Endothelial cell of umbilical vein (primary cell): ENCODE measurements at regions not wholly inside any gene's neighbourhood (a gene's known extent, or its start where the extent isn't known, plus 50 kb on each side); places are given as distances from the start of the nearest gene placed in this dataset.

Source experiments
- JUN ChIP-seq: IDR thresholded peaks from 2 replicates; pipeline ENCODE4 v1.6.1; 2011; ENCODE audit warnings: borderline replicate concordance, low read depth; ENCODE audit not compliant: insufficient read length, insufficient read depth
- POLR2A ChIP-seq: IDR thresholded peaks from 2 replicates; pipeline ENCODE4 v1.6.1; 2012; ENCODE audit warnings: low read depth, mild to moderate bottlenecking, control low read depth, low read length
- TF ChIP-seq, protein P1 (sequence below), 2 donors: IDR thresholded peaks; 1 replicate in 1 of 2; 2 replicates in 1 of 2; pipeline ENCODE4 v1.5.1; 2011; ENCODE audit warnings: low read length in 2 of 2, mild to moderate bottlenecking in 2 of 2, moderate library complexity in 2 of 2, control low read depth in 1 of 2, inconsistent platforms in 1 of 2, low read depth in 1 of 2; ENCODE audit not compliant: insufficient read depth in 1 of 2; ENCODE audit errors: extremely low read depth in 1 of 2

DNA sequence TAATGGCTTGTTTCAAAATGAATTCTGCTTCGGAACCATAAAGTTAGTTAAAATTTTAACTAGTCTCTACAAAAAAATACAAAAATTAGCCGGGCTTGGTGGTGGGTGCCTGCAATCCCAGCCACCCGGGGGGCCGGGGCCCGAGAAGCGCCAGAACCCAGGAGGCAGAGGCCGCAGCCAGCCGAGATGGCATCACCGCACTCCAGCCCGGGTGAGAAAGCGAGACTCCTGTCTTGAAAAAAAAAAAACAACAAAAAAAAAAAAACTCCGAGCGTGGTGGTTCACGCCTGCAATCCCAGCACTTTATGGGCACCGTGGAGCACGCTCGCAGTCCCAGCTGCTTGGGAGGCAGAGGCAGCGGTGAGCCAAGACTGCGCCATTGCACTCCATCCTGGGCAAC is 781.4 kb downstream of the BRINP3 start:
- no peak for TF ChIP-seq JUN
- TF ChIP-seq, protein P1, sequence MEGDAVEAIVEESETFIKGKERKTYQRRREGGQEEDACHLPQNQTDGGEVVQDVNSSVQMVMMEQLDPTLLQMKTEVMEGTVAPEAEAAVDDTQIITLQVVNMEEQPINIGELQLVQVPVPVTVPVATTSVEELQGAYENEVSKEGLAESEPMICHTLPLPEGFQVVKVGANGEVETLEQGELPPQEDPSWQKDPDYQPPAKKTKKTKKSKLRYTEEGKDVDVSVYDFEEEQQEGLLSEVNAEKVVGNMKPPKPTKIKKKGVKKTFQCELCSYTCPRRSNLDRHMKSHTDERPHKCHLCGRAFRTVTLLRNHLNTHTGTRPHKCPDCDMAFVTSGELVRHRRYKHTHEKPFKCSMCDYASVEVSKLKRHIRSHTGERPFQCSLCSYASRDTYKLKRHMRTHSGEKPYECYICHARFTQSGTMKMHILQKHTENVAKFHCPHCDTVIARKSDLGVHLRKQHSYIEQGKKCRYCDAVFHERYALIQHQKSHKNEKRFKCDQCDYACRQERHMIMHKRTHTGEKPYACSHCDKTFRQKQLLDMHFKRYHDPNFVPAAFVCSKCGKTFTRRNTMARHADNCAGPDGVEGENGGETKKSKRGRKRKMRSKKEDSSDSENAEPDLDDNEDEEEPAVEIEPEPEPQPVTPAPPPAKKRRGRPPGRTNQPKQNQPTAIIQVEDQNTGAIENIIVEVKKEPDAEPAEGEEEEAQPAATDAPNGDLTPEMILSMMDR (IDR thresholded peaks at IDR 0.05; ENCODE audit: extremely low read depth in 1 of 2, insufficient read depth in 1 of 2, low read depth in 1 of 2, low read length in 2 of 2) = no peak
- no peak for TF ChIP-seq POLR2A
